Hindlimb muscle (tissue), 1 donor: ENCODE measurements at regions not wholly inside any gene's neighbourhood (a gene's known extent, or its start where the extent isn't known, plus 50 kb on each side); places are given as distances from the start of the nearest gene placed in this dataset.

Experiments
- DNase-seq: peaks from one replicate; pipeline ENCODE4 v3.0.0-alpha.2; 2013

DNA sequence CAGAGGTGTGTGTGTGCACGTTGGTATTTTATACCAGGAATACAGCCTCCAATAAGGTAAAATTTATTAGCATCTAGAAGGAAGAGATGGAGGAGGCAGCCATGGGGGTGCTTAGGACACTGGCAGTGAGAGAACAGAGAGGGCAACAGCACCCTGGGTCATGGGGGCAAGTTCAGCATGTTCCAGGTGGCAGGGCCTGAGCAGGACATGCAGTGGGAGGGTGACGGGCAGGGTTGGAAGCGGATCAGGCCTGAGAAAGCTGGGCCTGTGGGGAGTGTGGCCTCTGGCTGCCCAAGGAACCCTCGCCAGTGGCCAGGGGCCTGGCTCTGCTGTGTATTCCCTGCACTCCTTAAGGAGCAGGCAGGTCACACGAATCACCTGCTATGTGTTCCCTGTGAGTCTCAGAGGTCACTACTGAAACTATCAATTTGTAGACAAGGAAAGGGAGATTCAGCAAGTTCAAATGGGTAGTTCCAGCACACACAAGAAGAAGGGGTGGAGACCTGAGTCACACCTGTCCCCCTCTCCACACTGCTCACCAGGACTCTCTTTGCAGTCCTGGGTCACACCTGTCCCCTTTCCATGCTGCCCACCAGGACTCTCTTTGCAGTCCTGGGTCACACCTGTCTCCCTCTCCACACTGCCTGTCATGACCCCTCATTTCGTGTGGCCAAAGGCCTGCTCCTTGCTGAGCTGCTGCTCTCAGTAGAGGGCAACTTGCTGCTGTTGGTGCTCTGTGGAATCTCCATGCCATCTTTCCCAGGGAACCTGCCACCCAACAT is 463.9 kb upstream of the HS6ST1 start:
- DNase-seq, result no peak

DNA sequence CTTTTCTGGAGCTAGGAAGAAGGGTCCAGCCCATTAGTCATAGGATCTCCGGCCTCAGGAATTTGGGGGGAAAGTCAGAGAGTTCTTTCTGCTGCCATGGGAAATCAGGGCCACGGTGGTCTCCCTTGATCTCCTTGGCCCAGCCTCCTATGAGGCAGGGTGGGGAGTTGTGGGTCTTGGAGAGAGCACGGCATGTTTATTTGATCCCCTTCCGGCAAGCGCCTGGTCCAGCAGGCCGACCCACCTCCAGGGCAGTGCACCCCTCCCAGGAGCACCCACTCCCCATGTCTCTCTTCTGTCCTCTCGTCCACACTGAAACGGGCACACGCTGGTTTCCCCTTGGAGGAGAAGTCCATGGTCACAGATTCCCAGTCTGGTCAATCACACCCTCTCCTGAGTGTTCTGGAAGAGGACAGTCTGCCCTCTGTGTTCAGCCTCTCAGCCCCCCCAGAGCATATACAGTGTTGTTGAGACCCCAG is 464.6 kb upstream of the HS6ST1 start:
- DNase-seq, result no peak

DNA sequence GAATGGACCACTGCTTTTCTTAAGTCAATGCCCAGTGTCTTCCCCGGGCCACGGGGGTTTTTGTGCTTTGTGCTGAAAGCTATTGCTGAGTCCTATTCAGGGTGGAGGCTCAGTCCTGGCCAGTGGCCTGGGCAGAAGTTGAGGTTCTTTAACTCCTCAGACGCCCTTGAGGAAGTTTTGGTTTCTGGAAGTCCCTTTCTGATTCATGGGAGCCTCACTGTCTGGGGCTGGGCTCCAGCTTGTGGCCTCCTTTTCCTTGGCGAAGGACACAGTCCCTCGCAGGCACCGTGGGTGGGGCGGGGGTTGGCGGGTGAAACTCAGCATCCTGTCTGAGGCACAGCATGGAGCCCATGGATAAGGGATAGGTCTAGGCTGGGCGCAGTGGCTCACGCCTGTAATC is 465.2 kb upstream of the HS6ST1 start:
- DNase-seq, result no peak

DNA sequence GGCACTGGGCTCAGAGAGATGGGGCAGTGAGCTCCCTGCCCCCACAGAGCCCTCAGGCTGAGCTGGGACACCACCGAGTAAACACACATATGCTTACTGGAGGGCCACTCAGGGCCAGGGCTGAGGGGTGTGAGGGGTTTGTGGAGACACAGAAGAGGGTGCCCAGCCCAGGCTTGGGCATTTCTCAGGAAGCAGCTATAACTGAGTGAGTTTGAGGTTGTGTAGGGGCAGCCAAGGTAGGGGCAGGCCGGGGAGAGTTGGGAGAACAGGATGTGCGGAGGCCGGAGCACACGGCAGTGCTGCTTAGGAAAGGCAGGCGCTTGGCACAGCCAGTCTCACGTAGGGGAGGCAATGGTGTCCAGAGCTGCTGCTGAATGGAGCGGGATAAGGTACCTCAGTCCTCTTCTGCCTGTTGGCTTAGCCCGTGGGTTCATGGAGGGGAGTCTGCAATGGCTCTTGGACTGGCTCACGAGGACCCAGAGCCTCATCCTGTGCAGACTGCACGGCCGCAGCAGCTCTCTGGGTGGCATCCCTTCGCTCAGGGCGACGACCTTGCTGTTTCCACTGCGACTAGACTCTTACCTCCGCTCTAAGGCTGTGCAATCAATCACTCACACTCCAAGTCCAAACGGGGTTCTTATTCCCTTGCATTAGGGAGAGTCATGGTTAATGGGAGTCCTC is 466.1 kb upstream of the HS6ST1 start:
- DNase-seq, result no peak

DNA sequence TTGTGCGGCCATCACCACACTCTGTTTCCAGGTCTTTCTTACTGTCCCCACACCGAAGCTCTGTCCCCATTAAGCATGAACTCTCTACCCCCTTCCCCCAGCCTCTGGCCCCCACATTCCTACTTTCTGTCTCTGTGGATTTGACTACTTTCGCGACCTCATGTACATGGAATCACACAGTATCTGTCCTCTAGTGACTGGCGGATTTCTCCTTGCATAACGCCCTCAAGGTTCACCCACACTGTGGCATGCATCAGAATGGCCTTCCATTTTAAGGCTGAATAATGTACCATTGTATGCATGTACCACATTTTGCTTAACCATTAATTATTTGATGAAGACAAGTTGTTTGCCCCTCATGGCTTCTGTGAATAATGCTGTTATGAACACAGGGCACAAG is 467.6 kb upstream of the HS6ST1 start:
- no peak for DNase-seq

DNA sequence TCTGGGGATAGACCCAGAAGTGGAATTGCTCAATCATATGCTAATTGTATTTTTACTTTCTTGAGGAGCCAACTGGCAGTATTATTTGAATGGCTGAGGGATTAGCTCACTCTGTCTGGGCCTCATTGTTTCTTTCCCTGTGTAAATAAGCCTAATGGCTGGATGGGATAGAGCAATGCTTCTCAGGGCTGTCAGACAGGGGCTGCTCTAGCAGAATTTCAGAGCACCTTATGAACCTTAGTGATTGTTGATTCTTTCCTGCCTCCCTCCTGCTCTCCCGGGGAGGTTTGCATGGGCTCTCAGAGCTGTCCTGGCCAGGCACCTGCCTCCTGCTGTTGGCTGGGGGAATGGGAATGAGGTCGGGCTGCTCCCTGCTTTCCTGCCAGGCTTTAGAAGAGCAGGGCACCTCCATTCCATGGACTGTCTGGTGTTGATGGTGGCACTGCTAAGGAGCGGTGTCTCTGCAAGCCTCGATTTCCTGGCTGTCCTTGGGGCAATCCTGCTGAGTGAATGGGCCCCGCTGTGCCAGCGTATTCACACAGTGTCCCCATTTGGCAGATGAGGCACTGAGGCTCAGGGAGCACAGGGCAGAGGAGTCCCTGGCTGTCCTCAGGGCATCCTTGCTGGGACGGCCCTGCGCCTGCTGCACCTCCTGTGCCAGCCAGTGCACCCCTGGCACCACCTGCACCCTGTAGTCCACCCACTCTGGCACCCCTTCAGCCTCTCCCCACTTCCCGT is 468.2 kb upstream of the HS6ST1 start:
- DNase-seq, result no peak

DNA sequence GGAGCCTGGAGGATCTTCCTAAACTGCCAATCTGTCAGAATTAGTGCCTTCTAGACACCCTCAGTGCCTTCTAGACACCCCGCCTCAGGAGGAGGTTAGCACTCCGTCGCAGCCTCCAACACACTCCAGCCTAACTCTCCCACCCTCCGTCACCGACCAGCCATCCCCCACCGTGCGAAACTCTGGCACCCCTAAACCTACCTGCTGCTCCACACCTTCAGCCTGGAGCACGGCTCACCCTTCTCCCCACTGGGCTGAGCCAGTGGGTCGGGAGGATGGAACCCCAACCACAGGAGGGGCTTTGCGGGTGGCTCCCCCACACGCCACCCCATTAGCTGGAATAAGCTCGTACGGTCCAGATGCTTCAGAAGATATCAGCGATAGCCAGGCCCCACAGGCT is 468.9 kb upstream of the HS6ST1 start:
- no peak for DNase-seq

DNA sequence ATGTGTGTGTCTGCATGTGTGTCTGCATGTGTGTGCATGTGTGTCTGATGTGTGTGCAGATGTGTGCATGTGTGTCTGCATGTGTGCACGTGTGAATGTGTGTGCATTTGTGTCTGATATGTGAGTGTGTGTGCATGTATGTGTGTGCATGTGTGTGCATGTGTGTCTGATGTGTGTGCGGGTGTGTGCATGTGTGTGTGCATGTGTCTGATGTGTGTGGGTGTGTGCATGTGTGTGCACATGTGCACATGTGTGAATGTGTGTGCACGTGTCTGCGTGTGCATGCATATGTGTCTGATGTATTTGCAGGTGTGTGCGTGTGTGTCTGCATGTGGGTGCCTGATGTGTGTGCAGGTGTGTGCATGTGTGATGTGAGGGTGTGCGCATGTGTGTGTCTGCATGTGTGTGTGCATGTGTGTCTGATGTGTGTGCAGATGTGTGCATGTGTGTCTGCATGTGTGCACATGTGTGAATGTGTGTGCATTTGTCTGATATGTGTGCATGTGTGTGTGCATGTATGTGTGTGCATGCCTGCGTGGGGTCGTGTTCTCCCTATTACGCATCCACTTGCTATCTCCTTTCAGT is 470.1 kb upstream of the HS6ST1 start:
- no peak for DNase-seq

DNA sequence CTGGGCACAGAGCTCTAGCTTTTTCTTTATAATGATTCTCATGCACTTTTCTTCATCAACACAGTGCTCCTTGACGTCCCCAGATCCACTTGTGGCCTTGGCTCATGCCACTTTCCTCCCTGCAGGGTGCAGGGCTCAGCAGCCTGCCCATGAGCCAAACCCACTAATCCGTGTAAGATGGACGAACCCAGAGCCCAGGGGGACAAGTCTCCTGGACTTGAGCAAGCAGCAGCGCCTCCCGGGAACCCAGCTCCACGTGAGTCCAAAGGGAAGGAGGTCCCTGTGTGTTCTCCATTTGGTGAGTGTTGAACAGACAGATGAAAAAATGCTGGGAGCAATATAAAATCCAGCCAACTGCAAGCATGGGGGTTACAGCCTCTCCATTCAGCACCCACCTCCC is 470.6 kb upstream of the HS6ST1 start:
- no peak for DNase-seq

DNA sequence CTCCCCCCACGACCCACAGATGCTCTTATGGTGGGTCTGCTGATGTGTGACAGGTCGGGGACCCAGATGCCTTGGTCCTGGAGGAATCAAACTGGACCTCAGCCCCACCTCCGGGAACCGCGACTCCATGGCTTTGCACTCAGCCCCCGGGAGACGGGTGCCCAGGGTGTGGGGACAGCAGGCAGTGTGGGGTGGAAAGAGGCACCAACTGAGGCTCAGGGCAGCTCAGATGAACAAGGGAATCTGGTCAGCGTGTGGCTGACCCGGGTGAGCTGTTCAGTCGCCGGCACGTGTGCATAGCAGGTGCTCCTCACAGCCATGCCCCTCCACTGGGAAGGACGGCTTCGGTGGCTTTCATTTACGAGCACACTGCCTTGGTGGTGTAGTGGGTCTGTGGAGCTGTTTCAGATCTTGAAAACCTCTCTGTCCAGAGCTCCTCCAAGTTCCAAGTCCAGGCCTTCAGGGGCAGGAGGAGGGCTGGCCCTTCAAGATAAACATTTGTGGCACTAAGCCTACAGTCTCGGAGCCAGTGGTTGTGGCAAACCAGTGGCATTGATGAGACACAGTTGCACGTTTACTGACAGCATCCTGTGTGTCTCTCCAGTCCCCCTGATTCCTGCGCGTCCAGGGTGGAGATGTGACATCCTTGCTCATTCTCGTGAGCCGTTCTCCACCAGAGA is 471.2 kb upstream of the HS6ST1 start:
- DNase-seq, result no peak

DNA sequence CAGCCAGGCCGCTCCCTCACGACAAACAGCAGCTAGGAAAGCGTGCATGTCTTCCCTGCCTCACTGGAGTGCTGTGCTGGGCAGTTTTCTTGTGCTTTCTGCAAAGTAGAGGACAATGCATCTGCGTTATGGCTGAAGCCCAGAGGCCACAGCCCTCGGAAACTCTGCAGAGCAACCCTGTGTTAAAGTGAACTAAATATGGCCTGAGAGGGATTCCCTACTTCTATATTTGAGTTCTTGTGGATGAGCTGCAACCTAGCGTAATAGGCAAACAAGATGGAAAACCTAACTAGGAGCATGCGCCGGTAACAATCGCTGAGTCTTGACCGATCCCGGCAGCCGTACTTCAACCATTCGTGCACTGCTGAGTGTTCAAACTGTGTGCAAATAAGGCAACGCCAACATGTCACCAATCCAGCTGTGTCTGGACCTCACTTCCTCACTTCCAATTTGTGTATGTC is 471.9 kb upstream of the HS6ST1 start:
- DNase-seq, result no peak

DNA sequence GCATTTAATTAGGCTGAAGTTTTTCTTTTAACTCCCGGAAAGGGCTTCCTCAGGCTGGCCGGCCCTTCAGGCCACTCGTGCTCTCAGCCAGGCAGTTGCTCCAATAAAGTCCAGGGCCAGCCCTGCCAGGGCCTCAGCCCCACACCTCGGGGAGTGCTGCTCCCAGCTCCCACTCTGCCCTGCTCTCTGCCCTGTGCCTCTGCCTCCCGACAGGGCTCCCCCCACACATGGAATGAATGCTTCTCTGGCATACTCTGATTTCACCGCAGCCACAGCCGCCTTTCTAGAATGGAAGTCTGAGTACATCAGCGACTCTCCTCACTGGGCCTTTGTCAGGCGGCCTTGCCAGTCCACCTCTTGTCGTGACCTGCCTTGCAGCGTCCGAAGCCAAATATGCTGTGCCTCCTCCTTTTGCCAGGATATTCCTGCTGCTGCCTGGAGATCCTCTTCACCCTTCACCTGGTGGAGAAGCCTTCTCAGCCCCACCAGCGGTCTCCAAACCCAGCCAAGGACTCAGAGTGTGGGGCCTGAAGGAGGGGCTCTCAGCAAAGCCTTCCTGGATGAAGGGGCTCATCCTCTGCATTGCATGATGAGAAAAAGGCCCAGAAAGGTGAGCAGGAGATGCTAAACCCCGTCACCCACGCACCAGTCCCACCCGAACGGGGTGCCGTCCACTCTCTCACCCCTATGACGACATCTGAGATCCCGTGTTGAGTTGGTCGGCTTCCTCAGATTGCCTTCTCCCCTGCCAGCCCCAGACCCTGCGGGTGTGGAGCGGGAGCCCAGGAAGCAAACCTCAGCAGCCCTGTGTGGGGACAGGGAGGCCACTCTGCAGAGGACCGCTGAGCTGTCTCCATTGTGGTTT is 472.7 kb upstream of the HS6ST1 start:
- no peak for DNase-seq

DNA sequence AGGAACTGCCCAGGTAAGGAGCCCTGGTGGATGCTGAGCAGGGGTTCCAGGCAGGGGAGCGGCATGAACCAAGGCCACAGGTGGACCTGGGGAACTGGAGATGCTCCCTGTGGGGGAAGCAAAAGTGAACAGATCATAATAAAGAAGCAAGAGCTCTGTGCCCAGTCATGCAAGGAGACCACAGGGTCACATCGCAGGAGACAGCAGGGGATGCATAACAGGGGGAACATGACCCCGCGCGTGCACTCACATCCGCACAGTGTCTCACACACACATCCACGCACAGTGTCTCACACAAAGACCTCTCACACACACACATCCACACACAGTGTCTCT is 473.3 kb upstream of the HS6ST1 start:
- DNase-seq, result no peak

DNA sequence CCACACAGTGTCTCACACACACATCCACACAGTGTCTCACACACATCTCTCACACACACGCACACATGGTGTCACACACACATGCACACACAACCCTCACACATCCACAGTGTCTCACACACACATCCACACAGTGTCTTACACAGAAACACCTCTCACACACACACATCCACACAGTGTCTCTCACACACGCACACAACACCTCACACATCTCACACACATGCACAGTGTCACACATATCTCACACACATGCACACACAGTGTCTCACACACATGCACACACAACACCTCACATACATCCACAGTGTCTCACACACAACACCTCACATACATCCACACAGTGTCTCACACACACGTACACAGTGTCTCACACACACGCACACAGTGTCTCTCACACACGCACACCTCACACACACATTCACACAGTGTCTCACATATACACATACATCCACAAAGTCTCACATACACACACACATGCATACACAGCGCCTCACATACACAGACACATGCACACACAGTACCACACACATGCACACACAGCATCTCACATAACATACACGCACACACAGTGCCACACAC is 473.9 kb upstream of the HS6ST1 start:
- DNase-seq, result no peak

DNA sequence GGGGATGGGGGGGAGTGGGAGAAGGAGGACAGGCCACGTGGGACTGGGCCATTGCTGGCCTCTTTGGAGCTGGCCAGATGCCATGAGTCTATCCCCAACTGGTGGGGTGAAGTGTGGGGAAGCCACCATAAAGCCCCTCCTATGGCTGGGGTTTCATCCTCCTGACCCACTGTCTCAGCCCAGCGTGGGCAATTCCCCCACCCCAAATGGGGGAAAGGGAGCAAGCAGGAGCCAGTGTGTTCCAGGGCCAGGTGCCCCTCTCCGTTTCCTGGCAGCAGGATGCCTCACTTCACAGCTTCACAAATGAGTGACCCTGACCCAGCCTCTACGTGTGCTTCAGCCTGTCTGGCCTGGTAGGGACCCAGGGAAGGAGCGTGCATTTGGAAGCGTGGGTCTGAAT is 474.7 kb upstream of the HS6ST1 start:
- no peak for DNase-seq

DNA sequence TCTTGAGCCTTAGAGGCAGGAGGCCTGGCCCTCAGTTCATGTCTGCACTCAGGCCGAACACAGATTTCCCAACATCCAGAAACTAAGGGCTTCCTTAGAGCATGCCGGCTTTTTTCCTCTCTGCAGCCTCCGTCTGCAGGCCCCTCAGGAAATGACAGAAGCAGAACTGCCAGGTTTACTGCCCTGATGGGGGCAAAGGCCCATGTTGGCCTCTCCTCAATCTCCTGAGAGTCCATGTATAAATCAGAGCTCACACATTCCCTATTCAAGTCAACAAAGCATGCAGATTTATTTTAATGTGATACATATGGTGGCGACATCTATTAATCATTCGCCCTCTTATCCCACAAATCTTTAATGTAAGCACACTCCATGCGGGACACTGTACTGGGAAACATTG is 475.6 kb upstream of the HS6ST1 start:
- no peak for DNase-seq

DNA sequence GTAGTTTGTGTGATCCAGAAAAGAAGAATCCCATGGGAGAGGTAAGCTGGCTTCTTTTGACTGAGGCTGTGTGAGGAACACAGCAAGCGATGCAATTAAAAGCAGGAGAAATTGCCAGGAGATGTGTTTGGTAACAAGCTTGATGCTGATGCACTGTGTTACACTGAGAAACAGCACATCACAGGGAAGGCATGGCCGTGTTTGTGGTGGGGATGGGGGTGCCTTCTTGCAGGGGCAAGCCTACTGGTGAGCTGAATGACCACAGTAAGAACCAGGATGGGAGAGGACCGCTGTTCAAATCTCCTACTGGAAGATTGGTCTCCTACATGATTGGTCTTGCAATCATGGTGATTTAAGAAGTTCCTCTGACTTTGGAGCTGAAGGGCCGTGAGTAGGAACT is 477.7 kb upstream of the HS6ST1 start:
- no peak for DNase-seq

DNA sequence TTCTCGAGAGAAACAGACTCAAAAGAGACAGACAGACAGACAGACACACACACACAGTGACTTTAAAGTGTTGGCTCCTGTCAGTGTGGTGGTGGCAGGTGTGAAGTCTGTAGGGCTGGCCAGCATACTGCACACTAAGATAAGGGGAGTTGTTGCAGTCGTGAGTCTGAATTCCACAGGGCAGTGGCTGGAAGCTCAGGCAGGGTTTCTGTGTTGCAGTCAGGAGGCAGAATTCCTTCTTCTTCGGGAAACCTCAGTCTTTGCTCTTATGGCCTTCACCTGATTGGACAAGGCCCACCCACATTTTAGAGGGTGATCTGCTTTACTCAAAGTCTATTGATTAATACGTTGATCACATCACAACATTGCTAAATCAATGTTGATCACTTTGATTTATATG is 478.4 kb upstream of the HS6ST1 start:
- DNase-seq, result no peak

DNA sequence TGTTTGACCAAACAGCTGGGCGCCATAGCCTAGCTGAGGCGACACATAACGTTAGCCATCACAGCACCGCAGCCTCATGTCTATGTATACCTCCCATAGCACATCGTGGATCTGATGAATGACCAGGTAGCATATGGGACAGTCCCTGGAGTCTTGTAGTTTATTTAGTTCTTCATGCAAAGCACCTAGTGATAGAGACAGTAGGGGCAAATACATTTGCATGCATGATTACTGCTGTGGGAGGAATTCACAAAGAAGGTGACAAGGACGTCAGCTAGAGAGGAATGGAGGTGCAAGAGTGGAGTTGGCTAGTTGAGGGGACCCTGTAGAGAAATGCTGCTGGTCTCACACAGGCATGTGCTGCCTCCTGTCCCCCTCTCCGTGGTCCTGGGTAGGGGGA is 478.9 kb upstream of the HS6ST1 start:
- no peak for DNase-seq

DNA sequence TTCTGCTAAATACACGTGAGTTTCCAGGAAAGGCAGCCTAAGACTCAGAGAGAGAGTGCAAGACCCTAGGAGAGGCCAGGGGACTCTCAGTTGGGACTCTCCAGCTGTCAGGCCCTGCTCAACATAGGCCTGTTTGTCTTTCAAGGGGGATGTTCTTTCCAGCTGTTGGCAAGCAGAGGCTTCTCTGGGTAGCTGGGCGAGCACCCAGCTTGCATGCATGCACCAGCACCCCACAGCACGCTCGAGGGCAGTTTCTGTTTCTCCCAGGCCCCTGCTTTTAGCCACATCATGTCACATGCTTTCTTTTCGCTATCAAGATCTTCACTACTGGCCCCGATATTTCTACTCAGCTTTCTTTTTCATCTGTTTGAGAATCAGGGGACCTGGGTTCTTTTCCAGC is 479.3 kb upstream of the HS6ST1 start:
- DNase-seq, result no peak
